Mesothelial cell of epicardium (in vitro differentiated cells): ENCODE measurements at regions not wholly inside any gene's neighbourhood (a gene's known extent, or its start where the extent isn't known, plus 50 kb on each side); places are given as distances from the start of the nearest gene placed in this dataset.

ENCODE experiments used
- DNase-seq, 2 experiments: peaks; one replicate each; pipeline ENCODE4 v3.0.0; 2021; ENCODE audit warnings: low spot score in 2 of 2; ENCODE audit not compliant: unreplicated experiment in 2 of 2
- H3K27ac Mint-ChIP-seq: 2 replicates; pipeline ENCODE4 v1.8.0; 2021; ENCODE audit warnings: mixed read lengths
- H3K27me3 Mint-ChIP-seq: 2 replicates; pipeline ENCODE4 v1.8.0; 2021; ENCODE audit warnings: low read depth, mixed read lengths
- H3K36me3 Mint-ChIP-seq: 2 replicates; pipeline ENCODE4 v1.8.0; 2021; ENCODE audit warnings: mixed read lengths
- H3K4me1 Mint-ChIP-seq: 2 replicates; pipeline ENCODE4 v1.8.0; 2021; ENCODE audit warnings: mixed read lengths
- H3K4me3 Mint-ChIP-seq: 2 replicates; pipeline ENCODE4 v1.8.0; 2021; ENCODE audit warnings: mild to moderate bottlenecking, moderate library complexity, mixed read lengths
- H3K9me3 Mint-ChIP-seq: 2 replicates; pipeline ENCODE4 v1.8.0; 2021; ENCODE audit warnings: mixed read lengths
- CTCF ChIP-seq: fragments of 200-600 bp; sonication (generic); IDR thresholded peaks from one replicate; pipeline ENCODE4 v1.5.0; 2021; ENCODE audit warnings: antibody characterized with exemption; ENCODE audit not compliant: unreplicated experiment

GRCh38 chr20:57988422-57988821, 240.0 kb downstream of the ANKRD60 start:
- no peak for TF ChIP-seq CTCF
- Mint-ChIP-seq H3K36me3 (no peaks in the 10 kb centered on the region), H3K4me3 (no peak overlapping the region), H3K4me1 (peaks cover 4% of the 10 kb centered on the region), H3K9me3 (no peaks in the 10 kb centered on the region), H3K27me3 (peaks cover 28% of the 10 kb centered on the region), H3K27ac (no peak overlapping the region)
- DNase-seq: no peak

- peaks cover 4% of the 10 kb centered on the region for H3K4me1 Mint-ChIP-seq
- H3K36me3 Mint-ChIP-seq: no peaks in the 10 kb centered on the region
- no peak overlapping the region for H3K27ac Mint-ChIP-seq
- H3K4me3 Mint-ChIP-seq: no peak overlapping the region
- TF ChIP-seq CTCF: no peak
- no peak for DNase-seq
- H3K27me3 Mint-ChIP-seq: peaks cover 20% of the 10 kb centered on the region
- no peaks in the 10 kb centered on the region for H3K9me3 Mint-ChIP-seq
Measured at GRCh38 chr20:57987659-57988058, 240.8 kb downstream of the ANKRD60 start.

GRCh38 chr20:57986666-57987065, 241.8 kb downstream of the ANKRD60 start:
- TF ChIP-seq CTCF: no peak
- Mint-ChIP-seq H3K4me3 (no peak overlapping the region), H3K27ac (no peak overlapping the region), H3K9me3 (no peaks in the 10 kb centered on the region), H3K27me3 (peaks cover 11% of the 10 kb centered on the region), H3K36me3 (no peaks in the 10 kb centered on the region), H3K4me1 (peaks cover 4% of the 10 kb centered on the region)
- no peak for DNase-seq

GRCh38 chr20:57985278-57985677, 243.2 kb downstream of the ANKRD60 start:
- no peaks in the 10 kb centered on the region for H3K36me3 Mint-ChIP-seq
- H3K9me3 Mint-ChIP-seq: no peaks in the 10 kb centered on the region
- H3K4me3 Mint-ChIP-seq: no peak overlapping the region
- peaks cover 15% of the 10 kb centered on the region for H3K27me3 Mint-ChIP-seq
- no peak for TF ChIP-seq CTCF
- H3K4me1 Mint-ChIP-seq: peaks cover 4% of the 10 kb centered on the region
- no peak for DNase-seq
- H3K27ac Mint-ChIP-seq: no peak overlapping the region

- no peaks in the 10 kb centered on the region for H3K36me3 Mint-ChIP-seq
Measured at GRCh38 chr20:57983082-57983481, 245.4 kb downstream of the ANKRD60 start.

More at GRCh38 chr20:57983082-57983481, 245.4 kb downstream of the ANKRD60 start:
- H3K27me3 Mint-ChIP-seq: peaks cover 14% of the 10 kb centered on the region
- no peaks in the 10 kb centered on the region for H3K9me3 Mint-ChIP-seq
- H3K4me3 Mint-ChIP-seq: no peak overlapping the region
- no peak for TF ChIP-seq CTCF
- no peak for DNase-seq
- H3K4me1 Mint-ChIP-seq: peaks cover 9% of the 10 kb centered on the region
- H3K27ac Mint-ChIP-seq: no peak overlapping the region
